ENCODE measurements at regions not wholly inside any gene's neighbourhood (a gene's known extent, or its start where the extent isn't known, plus 50 kb on each side); places are given as distances from the start of the nearest gene placed in this dataset.

GRCh38 chr10:61545170-61545569 lies 92.0 kb upstream of the TMEM26 start:
- intact Hi-C loops (cut with micrococcal nuclease; ENCODE audit: unreplicated experiment) (no loop called here), in situ Hi-C loops (cut with MboI) (no loop called here)
- Histone ChIP-seq H3K4me1 (ENCODE audit: control insufficient read depth, insufficient read depth, low read length) (no peaks in the 10 kb centered on the region), H3K27ac (ENCODE audit: control insufficient read depth, insufficient read depth) (no peak overlapping the region), H3K36me3 (ENCODE audit: control insufficient read depth in 2 of 2, insufficient read depth in 2 of 2, low read length in 1 of 2) (no peaks in the 10 kb centered on the region), H3K4me3 (no peak overlapping the region), H3K9me3 (replicated peaks; ENCODE audit: control insufficient read depth, insufficient read depth, low read length) (no peaks in the 10 kb centered on the region), H3K79me2 (ENCODE audit: control insufficient read depth, insufficient read depth, low read length) (no peaks in the 10 kb centered on the region), H2AFZ (ENCODE audit: control insufficient read depth, low read depth, low read length) (no peak overlapping the region), H3K9ac (ENCODE audit: control insufficient read depth, insufficient read depth, low read length) (no peak overlapping the region), H4K20me1 (ENCODE audit: control insufficient read depth, insufficient read depth) (no peaks in the 10 kb centered on the region), H3K4me2 (ENCODE audit: control insufficient read depth, insufficient read depth) (no peak overlapping the region), H3K27me3 (replicated peaks in 1 of 2; ENCODE audit: control insufficient read depth in 2 of 2, insufficient read depth in 2 of 2, low read length in 1 of 2) (no peaks in the 10 kb centered on the region)
- CTCF ChIA-PET, result no interaction called here
- RAD21 ChIA-PET (ENCODE audit: unreplicated experiment), result no interaction called here
- TF ChIP-seq TCF3 (IDR thresholded peaks at IDR 0.05; ENCODE audit: borderline replicate concordance, insufficient read depth, low read depth, low read length) (no peak), SIX5 (IDR thresholded peaks at IDR 0.05; ENCODE audit: low read depth, low read length, severe bottlenecking) (no peak), LARP7 (IDR thresholded peaks at IDR 0.05) (no peak), ZBED1 (IDR thresholded peaks at IDR 0.05; ENCODE audit: borderline replicate concordance) (no peak), BCLAF1 (IDR thresholded peaks at IDR 0.05) (no peak), CEBPB (IDR thresholded peaks at IDR 0.05; ENCODE audit: borderline replicate concordance in 1 of 2, low read depth in 2 of 2, low read length in 2 of 2) (no peak), POLR2AphosphoS2 (IDR thresholded peaks at IDR 0.05; ENCODE audit: low read depth, low read length) (no peak)
- no TSS peak for BruUV-seq (replicated peaks)
- 0% methylated on average over 1 of the region's 1 CpG for WGBS (ENCODE audit: insufficient coverage, insufficient replicate concordance, low lambda C conversion rate, missing lambda C conversion rate)
- FAIRE-seq, result no peak
- SMC1A ChIA-PET (ENCODE audit: uncharacterized antibody, unreplicated experiment), result no interaction called here
- no peak for DNase-seq (ENCODE audit: low read depth, low spot score)
- POLR2A ChIA-PET, result no interaction called here
- ATAC-seq, result no peak
